H9 (cell line): ENCODE measurements at regions not wholly inside any gene's neighbourhood (a gene's known extent, or its start where the extent isn't known, plus 50 kb on each side); places are given as distances from the start of the nearest gene placed in this dataset.

Experiments
- DNase-seq: peaks from one replicate; pipeline ENCODE4 v3.0.0-alpha.2; 2017
- H2AFZ ChIP-seq: one replicate; pipeline ENCODE4 v1.6.1; 2013; ENCODE audit warnings: mild to moderate bottlenecking, low read length, control low read depth, moderate library complexity
- H2AK5ac ChIP-seq: 2 replicates; pipeline ENCODE4 v1.6.1; 2013; ENCODE audit warnings: low read length, control low read depth, mixed read lengths; ENCODE audit not compliant: insufficient read length
- H2BK120ac ChIP-seq: one replicate; pipeline ENCODE4 v1.6.1; 2013; ENCODE audit warnings: low read depth, mild to moderate bottlenecking, low read length, control low read depth, inconsistent platforms; ENCODE audit not compliant: poor library complexity, severe bottlenecking
- H2BK12ac ChIP-seq: 2 replicates; pipeline ENCODE4 v1.6.1; 2013; ENCODE audit warnings: low read length, control low read depth, mixed read lengths, low read depth; ENCODE audit not compliant: insufficient read length
- H2BK15ac ChIP-seq: 2 replicates; pipeline ENCODE4 v1.6.1; 2013; ENCODE audit warnings: low read depth, low read length, control low read depth
- H2BK20ac ChIP-seq: one replicate; pipeline ENCODE4 v1.6.1; 2013; ENCODE audit warnings: low read depth, mild to moderate bottlenecking, low read length, control low read depth, inconsistent platforms; ENCODE audit not compliant: poor library complexity, severe bottlenecking
- H2BK5ac ChIP-seq: 2 replicates; pipeline ENCODE4 v1.6.1; 2013; ENCODE audit warnings: low read length, control low read depth, mixed read lengths; ENCODE audit not compliant: insufficient read length
- H3K14ac ChIP-seq: 2 replicates; pipeline ENCODE4 v1.6.1; 2013; ENCODE audit warnings: low read length, control low read depth; ENCODE audit not compliant: insufficient read depth
- H3K18ac ChIP-seq: 2 replicates; pipeline ENCODE4 v1.6.1; 2013; ENCODE audit warnings: low read depth, mild to moderate bottlenecking, mixed read lengths, low read length, control low read depth; ENCODE audit not compliant: insufficient read length
- H3K23ac ChIP-seq: 2 replicates; pipeline ENCODE4 v1.6.1; 2013; ENCODE audit warnings: low read length, control low read depth, mixed read lengths, low read depth; ENCODE audit not compliant: insufficient read length
- H3K23me2 ChIP-seq: 2 replicates; pipeline ENCODE4 v1.6.1; 2013; ENCODE audit warnings: low read depth, mild to moderate bottlenecking, mixed read lengths, low read length, control low read depth; ENCODE audit not compliant: insufficient read length, poor library complexity, severe bottlenecking
- H3K27ac ChIP-seq: 2 replicates; pipeline ENCODE4 v1.5.1; 2013; ENCODE audit warnings: low read length, control low read depth, mixed read lengths, low read depth; ENCODE audit not compliant: insufficient read length
- H3K27me3 ChIP-seq: 2 replicates; pipeline ENCODE4 v1.6.1; 2013; ENCODE audit warnings: low read length, control low read depth, inconsistent platforms; ENCODE audit not compliant: insufficient read depth
- H3K4ac ChIP-seq: 2 replicates; pipeline ENCODE4 v1.6.1; 2013; ENCODE audit warnings: low read depth, mild to moderate bottlenecking, control low read depth, inconsistent platforms, low read length, moderate library complexity
- H3K4me1 ChIP-seq: 2 replicates; pipeline ENCODE4 v1.6.1; 2013; ENCODE audit warnings: low read length, control low read depth, inconsistent platforms; ENCODE audit not compliant: insufficient read depth
- H3K4me2 ChIP-seq: 2 replicates; pipeline ENCODE4 v1.6.1; 2013; ENCODE audit warnings: low read length, control low read depth, mixed read lengths; ENCODE audit not compliant: insufficient read length, insufficient read depth
- H3K56ac ChIP-seq: 2 replicates; pipeline ENCODE4 v1.6.1; 2013; ENCODE audit warnings: low read depth, mild to moderate bottlenecking, mixed read lengths, low read length, control low read depth; ENCODE audit not compliant: insufficient read length
- H3K79me1 ChIP-seq: 2 replicates; pipeline ENCODE4 v1.6.1; 2013; ENCODE audit warnings: low read depth, mild to moderate bottlenecking, moderate library complexity, low read length, control low read depth, inconsistent platforms; ENCODE audit not compliant: insufficient read depth, poor library complexity, severe bottlenecking
- H3K79me2 ChIP-seq: 2 replicates; pipeline ENCODE4 v1.6.1; 2013; ENCODE audit warnings: low read length, control low read depth, inconsistent platforms; ENCODE audit not compliant: insufficient read depth
- H3K9ac ChIP-seq: 2 replicates; pipeline ENCODE4 v1.6.1; 2013; ENCODE audit warnings: low read length, control low read depth, mixed read lengths; ENCODE audit not compliant: insufficient read length; ENCODE audit errors: extremely low read depth
- H3K9me3 ChIP-seq: one replicate; pipeline ENCODE4 v1.6.1; 2013; ENCODE audit warnings: low read depth, low read length, inconsistent platforms; ENCODE audit not compliant: control insufficient read depth
- H3T11ph ChIP-seq: one replicate; pipeline ENCODE4 v1.6.1; 2013; ENCODE audit warnings: mild to moderate bottlenecking, low read length, control low read depth, inconsistent platforms
- H4K20me1 ChIP-seq: one replicate; pipeline ENCODE4 v1.6.1; 2013; ENCODE audit not compliant: control insufficient read depth, insufficient read length, insufficient read depth
- H4K5ac ChIP-seq: 2 replicates; pipeline ENCODE4 v1.6.1; 2013; ENCODE audit warnings: low read depth, mild to moderate bottlenecking, mixed read lengths, low read length, control low read depth; ENCODE audit not compliant: insufficient read length
- H4K8ac ChIP-seq: replicated peaks from 2 replicates; pipeline ENCODE4 v1.6.1; 2013; ENCODE audit warnings: low read length, control low read depth, mixed read lengths, low read depth; ENCODE audit not compliant: insufficient read length
- H4K91ac ChIP-seq: 2 replicates; pipeline ENCODE4 v1.6.1; 2013; ENCODE audit warnings: low read depth, mild to moderate bottlenecking, moderate library complexity, mixed read lengths, low read length, control low read depth; ENCODE audit not compliant: insufficient read length
- H3K27ac Mint-ChIP-seq, 3 experiments: 2 replicates in 2 of 3; 3 replicates in 1 of 3; pipeline ENCODE4 v1.8.0; 2020 to 2021; ENCODE audit warnings: mixed read lengths in 3 of 3, mild to moderate bottlenecking in 1 of 3, moderate library complexity in 1 of 3
- H3K27me3 Mint-ChIP-seq: 2 replicates; pipeline ENCODE4 v1.8.0; 2021; ENCODE audit warnings: low read depth, mild to moderate bottlenecking, moderate library complexity, mixed read lengths
- H3K36me3 Mint-ChIP-seq, 3 experiments: 2 replicates in 2 of 3; 3 replicates in 1 of 3; pipeline ENCODE4 v1.8.0; 2020 to 2021; ENCODE audit warnings: low read depth in 3 of 3, mixed read lengths in 3 of 3; ENCODE audit not compliant: insufficient read depth in 1 of 3
- H3K4me1 Mint-ChIP-seq, 2 experiments: 2 replicates each; pipeline ENCODE4 v1.8.0; 2020; ENCODE audit warnings: mixed read lengths in 2 of 2
- H3K4me3 Mint-ChIP-seq, 2 experiments: 2 replicates in 1 of 2; 3 replicates in 1 of 2; pipeline ENCODE4 v1.8.0; 2020 to 2021; ENCODE audit warnings: mild to moderate bottlenecking in 2 of 2, mixed read lengths in 2 of 2, moderate library complexity in 1 of 2
- H3K9me3 Mint-ChIP-seq, 2 experiments: 2 replicates in 1 of 2; 3 replicates in 1 of 2; pipeline ENCODE4 v1.8.0; 2020; ENCODE audit warnings: mild to moderate bottlenecking in 2 of 2, mixed read lengths in 2 of 2, moderate library complexity in 1 of 2
- CTCF ChIP-seq: fragments of 200-600 bp; sonication (generic); conservative IDR thresholded peaks from 3 replicates; pipeline ENCODE4 v1.8.0; 2021; ENCODE audit warnings: antibody characterized with exemption, mild to moderate bottlenecking
- WGBS: extraction: QIAGEN DNeasy Blood & Tissue Kit; methylation state at CpG from one replicate; pipeline ENCODE4 v1.1.7; 2013; ENCODE audit warnings: missing lambda C conversion rate, low lambda C conversion rate, mixed read lengths; ENCODE audit not compliant: insufficient read length; ENCODE audit errors: extremely low coverage; 5-methylcytosine and 5-hydroxymethylcytosine counted together

GRCh38 chr4:135144498-135144897, 942.9 kb upstream of the PABPC4L start:
- no CpG with 5 or more reads among the region's 1 CpG for WGBS
- H2AK5ac ChIP-seq = no peak overlapping the region
- H4K5ac ChIP-seq = no peak overlapping the region

More at GRCh38 chr4:135144498-135144897, 942.9 kb upstream of the PABPC4L start:
- Histone ChIP-seq H2BK5ac (no peak overlapping the region), H2BK20ac (no peak overlapping the region), H3K9me3 (no peaks in the 10 kb centered on the region), H3K23me2 (no peaks in the 10 kb centered on the region), H3K18ac (no peak overlapping the region), H3K4me1 (no peaks in the 10 kb centered on the region), H2BK120ac (no peak overlapping the region), H3K79me2 (no peaks in the 10 kb centered on the region), H3K9ac (no peak overlapping the region), H3T11ph (no peak overlapping the region), H3K4me2 (no peak overlapping the region), H3K23ac (no peak overlapping the region), H4K20me1 (no peaks in the 10 kb centered on the region), H4K91ac (no peak overlapping the region), H3K79me1 (no peaks in the 10 kb centered on the region), H2BK15ac (no peak overlapping the region), H2BK12ac (no peak overlapping the region), H3K56ac (no peak overlapping the region), H3K4ac (no peak overlapping the region), H3K27ac (no peak overlapping the region), H2AFZ (no peak overlapping the region), H3K14ac (no peak overlapping the region), H4K8ac (no peak overlapping the region), H3K27me3 (no peaks in the 10 kb centered on the region)
- no peak for DNase-seq
- no peak overlapping the region for H3K27ac Mint-ChIP-seq
- H3K4me3 Mint-ChIP-seq = no peak overlapping the region
- TF ChIP-seq CTCF = no peak
- no peaks in the 10 kb centered on the region for H3K36me3 Mint-ChIP-seq
- H3K4me1 Mint-ChIP-seq = no peaks in the 10 kb centered on the region
- no peaks in the 10 kb centered on the region for H3K27me3 Mint-ChIP-seq
- no peaks in the 10 kb centered on the region for H3K9me3 Mint-ChIP-seq
